ENCODE measurements at regions not wholly inside any gene's neighbourhood (a gene's known extent, or its start where the extent isn't known, plus 50 kb on each side); places are given as distances from the start of the nearest gene placed in this dataset.

DNA sequence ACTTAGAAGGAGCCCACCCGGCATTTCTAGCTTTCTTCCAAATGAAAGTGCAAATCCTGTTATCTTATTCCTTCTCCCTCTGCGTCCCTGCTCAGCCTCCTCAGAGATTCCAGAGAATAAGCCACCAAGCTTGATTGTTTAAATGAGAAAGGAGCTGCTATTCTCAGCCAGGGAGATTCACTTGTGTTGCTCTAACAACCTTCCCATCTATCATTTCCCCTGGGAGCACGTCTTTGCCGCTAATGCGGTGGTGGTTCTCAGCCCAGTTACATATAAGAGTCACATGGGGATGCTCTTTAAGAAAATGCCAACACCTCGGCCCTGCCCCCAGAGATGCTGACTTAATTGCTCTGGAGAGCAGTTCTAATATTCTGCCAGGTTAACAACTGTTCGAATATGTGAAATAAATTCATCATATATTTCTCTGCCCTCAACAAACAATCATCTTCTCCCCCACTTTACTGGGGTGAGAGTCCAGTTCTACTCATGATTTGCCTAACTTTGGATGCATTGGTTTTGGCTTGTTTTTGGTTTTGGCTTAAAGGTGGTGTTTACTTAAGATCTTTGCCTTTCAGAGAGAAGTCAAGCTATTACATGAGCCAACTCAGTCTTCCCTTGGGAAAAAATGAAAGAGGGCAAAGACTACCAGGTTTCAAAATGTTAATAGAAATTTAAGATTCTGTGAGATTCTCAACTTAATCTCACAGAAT, 213.9 kb downstream of the SEC16B start:
- Histone ChIP-seq H3K27ac (ENCODE audit: low read length) (no peak overlapping the region), H3K4me2 (ENCODE audit: low read length) (no peak overlapping the region), H3F3A (ENCODE audit: insufficient read depth, low read length, poor library complexity, severe bottlenecking) (no peaks in the 10 kb centered on the region), H3K9ac (ENCODE audit: low read length) (no peak overlapping the region), H4K20me1 (ENCODE audit: insufficient read depth) (no peaks in the 10 kb centered on the region), H3K9me3 (ENCODE audit: low read length) (no peaks in the 10 kb centered on the region), H2AFZ (ENCODE audit: low read depth, low read length) (no peak overlapping the region), H3K9me2 (ENCODE audit: insufficient read depth, low read length) (no peaks in the 10 kb centered on the region), H3K27me3 (ENCODE audit: insufficient read depth, low read depth, low read length) (no peaks in the 10 kb centered on the region), H3K79me2 (replicated peaks; ENCODE audit: insufficient read depth, low read length) (no peaks in the 10 kb centered on the region), H3K36me3 (ENCODE audit: insufficient read depth, low read length) (no peaks in the 10 kb centered on the region), H3K4me3 (ENCODE audit: low read length) (no peak overlapping the region)
- TF ChIP-seq, protein P1, sequence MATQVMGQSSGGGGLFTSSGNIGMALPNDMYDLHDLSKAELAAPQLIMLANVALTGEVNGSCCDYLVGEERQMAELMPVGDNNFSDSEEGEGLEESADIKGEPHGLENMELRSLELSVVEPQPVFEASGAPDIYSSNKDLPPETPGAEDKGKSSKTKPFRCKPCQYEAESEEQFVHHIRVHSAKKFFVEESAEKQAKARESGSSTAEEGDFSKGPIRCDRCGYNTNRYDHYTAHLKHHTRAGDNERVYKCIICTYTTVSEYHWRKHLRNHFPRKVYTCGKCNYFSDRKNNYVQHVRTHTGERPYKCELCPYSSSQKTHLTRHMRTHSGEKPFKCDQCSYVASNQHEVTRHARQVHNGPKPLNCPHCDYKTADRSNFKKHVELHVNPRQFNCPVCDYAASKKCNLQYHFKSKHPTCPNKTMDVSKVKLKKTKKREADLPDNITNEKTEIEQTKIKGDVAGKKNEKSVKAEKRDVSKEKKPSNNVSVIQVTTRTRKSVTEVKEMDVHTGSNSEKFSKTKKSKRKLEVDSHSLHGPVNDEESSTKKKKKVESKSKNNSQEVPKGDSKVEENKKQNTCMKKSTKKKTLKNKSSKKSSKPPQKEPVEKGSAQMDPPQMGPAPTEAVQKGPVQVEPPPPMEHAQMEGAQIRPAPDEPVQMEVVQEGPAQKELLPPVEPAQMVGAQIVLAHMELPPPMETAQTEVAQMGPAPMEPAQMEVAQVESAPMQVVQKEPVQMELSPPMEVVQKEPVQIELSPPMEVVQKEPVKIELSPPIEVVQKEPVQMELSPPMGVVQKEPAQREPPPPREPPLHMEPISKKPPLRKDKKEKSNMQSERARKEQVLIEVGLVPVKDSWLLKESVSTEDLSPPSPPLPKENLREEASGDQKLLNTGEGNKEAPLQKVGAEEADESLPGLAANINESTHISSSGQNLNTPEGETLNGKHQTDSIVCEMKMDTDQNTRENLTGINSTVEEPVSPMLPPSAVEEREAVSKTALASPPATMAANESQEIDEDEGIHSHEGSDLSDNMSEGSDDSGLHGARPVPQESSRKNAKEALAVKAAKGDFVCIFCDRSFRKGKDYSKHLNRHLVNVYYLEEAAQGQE (IDR thresholded peaks at IDR 0.05; ENCODE audit: borderline replicate concordance) = no peak
- TF ChIP-seq MXI1 (conservative IDR thresholded peaks at IDR 0.05; ENCODE audit: poor library complexity, severe bottlenecking) (no peak), SMC3 (conservative IDR thresholded peaks at IDR 0.05; ENCODE audit: poor library complexity) (no peak), RAD21 (conservative IDR thresholded peaks at IDR 0.05) (no peak)
- TF ChIP-seq, protein P2, sequence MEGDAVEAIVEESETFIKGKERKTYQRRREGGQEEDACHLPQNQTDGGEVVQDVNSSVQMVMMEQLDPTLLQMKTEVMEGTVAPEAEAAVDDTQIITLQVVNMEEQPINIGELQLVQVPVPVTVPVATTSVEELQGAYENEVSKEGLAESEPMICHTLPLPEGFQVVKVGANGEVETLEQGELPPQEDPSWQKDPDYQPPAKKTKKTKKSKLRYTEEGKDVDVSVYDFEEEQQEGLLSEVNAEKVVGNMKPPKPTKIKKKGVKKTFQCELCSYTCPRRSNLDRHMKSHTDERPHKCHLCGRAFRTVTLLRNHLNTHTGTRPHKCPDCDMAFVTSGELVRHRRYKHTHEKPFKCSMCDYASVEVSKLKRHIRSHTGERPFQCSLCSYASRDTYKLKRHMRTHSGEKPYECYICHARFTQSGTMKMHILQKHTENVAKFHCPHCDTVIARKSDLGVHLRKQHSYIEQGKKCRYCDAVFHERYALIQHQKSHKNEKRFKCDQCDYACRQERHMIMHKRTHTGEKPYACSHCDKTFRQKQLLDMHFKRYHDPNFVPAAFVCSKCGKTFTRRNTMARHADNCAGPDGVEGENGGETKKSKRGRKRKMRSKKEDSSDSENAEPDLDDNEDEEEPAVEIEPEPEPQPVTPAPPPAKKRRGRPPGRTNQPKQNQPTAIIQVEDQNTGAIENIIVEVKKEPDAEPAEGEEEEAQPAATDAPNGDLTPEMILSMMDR (IDR thresholded peaks at IDR 0.05; ENCODE audit: poor library complexity, severe bottlenecking) = no peak

DNA sequence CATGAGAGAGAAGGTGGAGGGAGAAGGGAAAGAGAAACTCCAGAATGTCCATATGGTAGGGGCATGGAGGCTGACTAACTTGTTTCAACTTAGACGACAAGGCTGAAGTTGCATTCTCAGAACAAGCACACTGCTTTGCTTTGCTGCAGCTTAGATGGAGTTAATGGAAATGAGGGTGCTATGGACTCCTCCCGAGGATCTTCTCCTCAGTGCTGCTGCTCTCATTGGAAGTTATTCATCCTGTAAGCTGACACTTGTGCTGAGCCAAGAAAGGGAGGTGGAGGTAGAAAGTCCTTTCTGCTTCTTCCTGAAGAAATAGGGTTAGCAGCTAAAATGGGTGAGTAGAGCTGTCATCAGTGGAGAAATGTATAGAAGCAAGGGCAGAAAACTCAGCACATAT, 215.3 kb downstream of the SEC16B start:
- Histone ChIP-seq H3K9me2 (ENCODE audit: insufficient read depth, low read length) (no peaks in the 10 kb centered on the region), H3K36me3 (ENCODE audit: insufficient read depth, low read length) (no peaks in the 10 kb centered on the region), H3K27ac (ENCODE audit: low read length) (no peak overlapping the region), H3K9ac (ENCODE audit: low read length) (no peak overlapping the region), H3F3A (ENCODE audit: insufficient read depth, low read length, poor library complexity, severe bottlenecking) (no peaks in the 10 kb centered on the region), H3K79me2 (replicated peaks; ENCODE audit: insufficient read depth, low read length) (no peaks in the 10 kb centered on the region), H3K4me2 (ENCODE audit: low read length) (no peak overlapping the region), H2AFZ (ENCODE audit: low read depth, low read length) (no peak overlapping the region), H3K4me3 (ENCODE audit: low read length) (no peak overlapping the region), H4K20me1 (ENCODE audit: insufficient read depth) (no peaks in the 10 kb centered on the region), H3K9me3 (ENCODE audit: low read length) (no peaks in the 10 kb centered on the region), H3K27me3 (ENCODE audit: insufficient read depth, low read depth, low read length) (no peaks in the 10 kb centered on the region)
- TF ChIP-seq POLR2AphosphoS5 (IDR thresholded peaks at IDR 0.05) = no peak
- TF ChIP-seq RAD21 (conservative IDR thresholded peaks at IDR 0.05) = no peak
- TF ChIP-seq, protein P1 (IDR thresholded peaks at IDR 0.05; ENCODE audit: borderline replicate concordance) = no peak
- TF ChIP-seq SMC3 (conservative IDR thresholded peaks at IDR 0.05; ENCODE audit: poor library complexity) = no peak
- TF ChIP-seq, protein P2 (IDR thresholded peaks at IDR 0.05; ENCODE audit: poor library complexity, severe bottlenecking) = no peak
- no peak for TF ChIP-seq EP300 (conservative IDR thresholded peaks at IDR 0.05; ENCODE audit: poor library complexity, severe bottlenecking)
- no peak for TF ChIP-seq EZH2 (IDR thresholded peaks at IDR 0.05; ENCODE audit: borderline replicate concordance, insufficient read depth, low read length, poor library complexity, severe bottlenecking)
- no peak for TF ChIP-seq MXI1 (conservative IDR thresholded peaks at IDR 0.05; ENCODE audit: poor library complexity, severe bottlenecking)
- TF ChIP-seq TAF1 (IDR thresholded peaks at IDR 0.05; ENCODE audit: low read depth) = no peak
